Subcutaneous abdominal adipose tissue (tissue), 5 donors: ENCODE measurements at regions not wholly inside any gene's neighbourhood (a gene's known extent, or its start where the extent isn't known, plus 50 kb on each side); places are given as distances from the start of the nearest gene placed in this dataset.
"Not testable (repeated sequence)": the region's sequence is repeated elsewhere in the genome, so short reads cannot be mapped to it uniquely, and the experiment has no call there.

ENCODE experiments used
- H3K27ac ChIP-seq: one replicate; pipeline ENCODE4 v1.7.0; 2013; ENCODE audit warnings: low read depth, mild to moderate bottlenecking, inconsistent platforms, low read length, moderate library complexity
- H3K27me3 ChIP-seq, 5 donors: one replicate each; pipeline ENCODE4 v1.7.0; 2013; ENCODE audit warnings: low read length in 5 of 5, inconsistent platforms in 1 of 5; ENCODE audit not compliant: control insufficient read depth in 5 of 5, insufficient read depth in 4 of 5
- H3K36me3 ChIP-seq, 5 donors: one replicate each; pipeline ENCODE4 v1.7.0; 2013; ENCODE audit warnings: low read length in 5 of 5; ENCODE audit not compliant: control insufficient read depth in 5 of 5, insufficient read depth in 5 of 5
- H3K4me1 ChIP-seq, 5 donors: one replicate each; pipeline ENCODE4 v1.7.0; 2013; ENCODE audit warnings: low read length in 5 of 5, mild to moderate bottlenecking in 3 of 5, moderate library complexity in 1 of 5; ENCODE audit not compliant: control insufficient read depth in 5 of 5, insufficient read depth in 5 of 5
- H3K4me3 ChIP-seq, 5 donors: one replicate each; pipeline ENCODE4 v1.7.0; 2013; ENCODE audit warnings: low read length in 5 of 5, low read depth in 1 of 5
- H3K9ac ChIP-seq, 5 donors: one replicate each; pipeline ENCODE4 v1.7.0; 2013; ENCODE audit warnings: low read length in 5 of 5, mild to moderate bottlenecking in 4 of 5, moderate library complexity in 3 of 5
- H3K9me3 ChIP-seq, 5 donors: one replicate each; pipeline ENCODE4 v1.7.0; 2013; ENCODE audit warnings: low read length in 5 of 5; ENCODE audit not compliant: control insufficient read depth in 5 of 5
- donor health status: healthy.
- donor health status: healthy.
- donor health status: healthy.
- donor health status: healthy.
- donor health status: healthy.

- Histone ChIP-seq H3K4me3 (no peak overlapping the region), H3K36me3 (no peaks in the 10 kb centered on the region), H3K9ac (no peak overlapping the region), H3K4me1 (peaks cover 0 to 8% (median 0%) of the 10 kb centered on the region in 5 donors), H3K27me3 (peaks cover 0 to 14% (median 6%) of the 10 kb centered on the region in 5 donors), H3K9me3 (no peaks in the 10 kb centered on the region), H3K27ac (no peak overlapping the region)
Observed at GRCh38 chr2:437180-437579, 149.3 kb upstream of the ALKAL2 start.

- Histone ChIP-seq H3K27ac (no peak overlapping the region), H3K9me3 (no peaks in the 10 kb centered on the region), H3K9ac (no peak overlapping the region), H3K4me1 (peaks cover 0 to 8% (median 0%) of the 10 kb centered on the region in 5 donors), H3K27me3 (peaks cover 0 to 10% (median 4%) of the 10 kb centered on the region in 5 donors), H3K4me3 (no peak overlapping the region), H3K36me3 (no peaks in the 10 kb centered on the region)
Observed at GRCh38 chr2:436205-436604, 148.3 kb upstream of the ALKAL2 start.

GRCh38 chr2:434625-435024 is 146.7 kb upstream of the ALKAL2 start:
- Histone ChIP-seq H3K9me3 (no peaks in the 10 kb centered on the region), H3K4me1 (peaks cover 0 to 8% (median 0%) of the 10 kb centered on the region in 5 donors)

GRCh38 chr2:433216-433615 is 145.3 kb upstream of the ALKAL2 start:
- no peaks in the 10 kb centered on the region for H3K36me3 ChIP-seq
- no peaks in the 10 kb centered on the region for H3K9me3 ChIP-seq
- H3K27ac ChIP-seq, result no peak overlapping the region
- H3K4me3 ChIP-seq, result no peak overlapping the region
- H3K4me1 ChIP-seq, result peaks cover 0 to 8% (median 0%) of the 10 kb centered on the region in 5 donors
- peaks cover 0 to 3% (median 0%) of the 10 kb centered on the region in 5 donors for H3K27me3 ChIP-seq
- no peak overlapping the region for H3K9ac ChIP-seq

More at GRCh38 chr2:434625-435024, 146.7 kb upstream of the ALKAL2 start:
- Histone ChIP-seq H3K27me3 (peaks cover 0 to 10% (median 3%) of the 10 kb centered on the region in 5 donors), H3K27ac (no peak overlapping the region), H3K36me3 (no peaks in the 10 kb centered on the region), H3K4me3 (no peak overlapping the region), H3K9ac (no peak overlapping the region)

GRCh38 chr2:430291-431040 is 142.6 kb upstream of the ALKAL2 start:
- peaks cover 0 to 8% (median 0%) of the 10 kb centered on the region in 5 donors for H3K4me1 ChIP-seq
- H3K36me3 ChIP-seq, result no peaks in the 10 kb centered on the region
- H3K27me3 ChIP-seq, result peaks cover 0 to 3% (median 0%) of the 10 kb centered on the region in 5 donors
- H3K27ac ChIP-seq, result no peak overlapping the region
- H3K4me3 ChIP-seq, result no peak overlapping the region
- H3K9ac ChIP-seq, result no peak overlapping the region
- no peaks in the 10 kb centered on the region for H3K9me3 ChIP-seq

- Histone ChIP-seq H3K27ac (no peak overlapping the region), H3K36me3 (no peaks in the 10 kb centered on the region), H3K27me3 (peaks cover 0 to 3% (median 0%) of the 10 kb centered on the region in 5 donors), H3K4me1 (peaks cover 0 to 8% (median 0%) of the 10 kb centered on the region in 5 donors), H3K9ac (no peak overlapping the region), H3K4me3 (no peak overlapping the region), H3K9me3 (no peaks in the 10 kb centered on the region)
Observed at GRCh38 chr2:429575-430254, 141.8 kb upstream of the ALKAL2 start.

GRCh38 chr2:429142-429541 is 141.3 kb upstream of the ALKAL2 start:
- Histone ChIP-seq H3K9ac (no peak overlapping the region), H3K36me3 (no peaks in the 10 kb centered on the region), H3K9me3 (no peaks in the 10 kb centered on the region), H3K27me3 (peaks cover 0 to 3% (median 0%) of the 10 kb centered on the region in 5 donors), H3K4me1 (peaks cover 0 to 8% (median 0%) of the 10 kb centered on the region in 5 donors), H3K27ac (no peak overlapping the region), H3K4me3 (no peak overlapping the region)

GRCh38 chr2:428591-428990 is 140.7 kb upstream of the ALKAL2 start:
- no peaks in the 10 kb centered on the region for H3K9me3 ChIP-seq
- no peak overlapping the region for H3K27ac ChIP-seq
- peaks cover 0 to 3% (median 0%) of the 10 kb centered on the region in 5 donors for H3K27me3 ChIP-seq

GRCh38 chr2:426696-427095 is 138.8 kb upstream of the ALKAL2 start:
- H3K27me3 ChIP-seq, H3K4me3 ChIP-seq, H3K27ac ChIP-seq, H3K36me3 ChIP-seq, H3K4me1 ChIP-seq, H3K9ac ChIP-seq, H3K9me3 ChIP-seq: not testable (repeated sequence)

More at GRCh38 chr2:428591-428990, 140.7 kb upstream of the ALKAL2 start:
- Histone ChIP-seq H3K4me1 (peaks cover 0 to 8% (median 0%) of the 10 kb centered on the region in 5 donors), H3K4me3 (no peak overlapping the region), H3K36me3 (no peaks in the 10 kb centered on the region), H3K9ac (no peak overlapping the region)

GRCh38 chr2:425947-426346 is 138.1 kb upstream of the ALKAL2 start:
- Histone ChIP-seq H3K27me3 (peaks cover 0 to 6% (median 0%) of the 10 kb centered on the region in 5 donors), H3K27ac (no peak overlapping the region), H3K4me1 (no peaks in the 10 kb centered on the region), H3K9ac (no peak overlapping the region), H3K36me3 (no peaks in the 10 kb centered on the region), H3K9me3 (peaks cover 0 to 3% (median 0%) of the 10 kb centered on the region in 5 donors), H3K4me3 (no peak overlapping the region)
